NCI-H187 treated with DMSO at 0.1 percent for 48 hours (cell line): ENCODE measurements at regions not wholly inside any gene's neighbourhood (a gene's known extent, or its start where the extent isn't known, plus 50 kb on each side); places are given as distances from the start of the nearest gene placed in this dataset.

Experiments
- DNase-seq: peaks from one replicate; lab custom pipeline; 2025; lab: John Stamatoyannopoulos, UW

DNA sequence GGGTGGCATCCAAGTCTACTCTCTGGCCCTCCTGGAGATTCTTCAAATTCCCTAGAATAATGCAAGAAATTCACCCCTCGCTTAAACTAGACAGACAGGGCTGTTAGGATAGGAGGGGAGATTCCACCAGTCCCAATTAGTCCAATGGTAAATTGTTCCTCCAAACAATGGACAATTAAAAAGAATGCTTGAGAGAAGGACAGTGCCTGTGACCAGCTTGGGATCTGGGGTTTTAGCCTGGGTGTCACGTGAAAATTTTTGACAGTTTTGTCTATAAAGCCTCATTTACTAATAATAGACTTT lies 177.7 kb upstream of the RAB4A start:
- no peak for DNase-seq

GRCh38 chr1:229093609-229094336 lies 177.1 kb upstream of the RAB4A start:
- DNase-seq, result no peak

- DNase-seq, result no peak
Measured at GRCh38 chr1:229094476-229095311, 176.2 kb upstream of the RAB4A start.

- no peak for DNase-seq
Measured at GRCh38 chr1:229095325-229095724, 175.6 kb upstream of the RAB4A start.

DNA sequence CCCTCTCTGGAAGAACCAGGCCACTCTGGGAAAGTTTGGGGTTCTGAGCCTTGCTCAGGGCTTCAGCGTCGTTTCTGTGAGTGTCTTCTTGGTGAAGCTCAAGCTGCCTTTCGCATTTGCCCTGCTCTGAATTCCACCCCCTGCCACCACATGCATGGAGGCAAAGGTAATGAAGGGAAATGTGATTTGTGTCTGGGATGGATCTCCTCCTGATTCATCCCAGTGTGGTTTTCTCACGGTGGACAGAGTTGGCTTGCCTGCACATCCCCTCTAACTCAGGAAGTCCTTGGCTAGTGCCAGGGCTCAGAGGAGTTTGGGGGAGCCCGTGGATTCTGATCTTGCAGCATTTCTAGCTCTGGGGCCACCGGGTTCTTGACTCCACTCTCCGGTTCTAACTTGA lies 173.6 kb upstream of the RAB4A start:
- no peak for DNase-seq

- DNase-seq, result no peak
Measured at GRCh38 chr1:229098361-229098760, 172.6 kb upstream of the RAB4A start.

DNA sequence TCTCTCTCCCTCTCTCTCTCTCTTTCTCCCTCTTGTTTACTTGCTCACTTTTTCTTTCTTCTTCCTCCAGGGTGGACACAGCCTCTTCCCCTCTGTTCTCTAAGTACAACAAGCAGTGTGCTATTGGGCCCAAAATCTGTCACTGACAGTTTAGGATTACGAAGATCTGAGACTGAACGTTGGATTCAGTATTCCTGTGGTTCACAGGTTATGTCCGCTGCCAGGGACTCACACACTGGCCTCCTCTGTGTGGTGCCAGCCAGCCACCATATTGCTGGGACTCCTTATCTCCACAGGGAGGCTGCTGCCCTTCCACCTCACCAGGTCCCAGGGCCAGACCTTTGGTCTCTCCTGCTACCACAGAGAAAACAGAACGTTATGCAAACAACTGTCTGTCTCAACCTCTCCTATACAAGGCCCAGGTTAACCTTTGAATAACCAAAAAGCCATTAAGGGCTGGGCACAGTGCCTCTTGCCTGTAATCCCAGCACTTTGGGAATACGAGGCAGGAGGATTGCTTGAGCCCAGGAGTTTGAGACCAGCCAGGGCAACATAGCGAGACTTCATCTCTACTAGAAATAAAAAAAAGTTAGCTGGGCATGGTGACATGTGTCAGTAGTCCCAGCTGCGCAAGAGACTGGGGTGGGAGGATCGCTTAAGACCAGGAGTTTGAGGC lies 171.9 kb upstream of the RAB4A start:
- no peak for DNase-seq

DNA sequence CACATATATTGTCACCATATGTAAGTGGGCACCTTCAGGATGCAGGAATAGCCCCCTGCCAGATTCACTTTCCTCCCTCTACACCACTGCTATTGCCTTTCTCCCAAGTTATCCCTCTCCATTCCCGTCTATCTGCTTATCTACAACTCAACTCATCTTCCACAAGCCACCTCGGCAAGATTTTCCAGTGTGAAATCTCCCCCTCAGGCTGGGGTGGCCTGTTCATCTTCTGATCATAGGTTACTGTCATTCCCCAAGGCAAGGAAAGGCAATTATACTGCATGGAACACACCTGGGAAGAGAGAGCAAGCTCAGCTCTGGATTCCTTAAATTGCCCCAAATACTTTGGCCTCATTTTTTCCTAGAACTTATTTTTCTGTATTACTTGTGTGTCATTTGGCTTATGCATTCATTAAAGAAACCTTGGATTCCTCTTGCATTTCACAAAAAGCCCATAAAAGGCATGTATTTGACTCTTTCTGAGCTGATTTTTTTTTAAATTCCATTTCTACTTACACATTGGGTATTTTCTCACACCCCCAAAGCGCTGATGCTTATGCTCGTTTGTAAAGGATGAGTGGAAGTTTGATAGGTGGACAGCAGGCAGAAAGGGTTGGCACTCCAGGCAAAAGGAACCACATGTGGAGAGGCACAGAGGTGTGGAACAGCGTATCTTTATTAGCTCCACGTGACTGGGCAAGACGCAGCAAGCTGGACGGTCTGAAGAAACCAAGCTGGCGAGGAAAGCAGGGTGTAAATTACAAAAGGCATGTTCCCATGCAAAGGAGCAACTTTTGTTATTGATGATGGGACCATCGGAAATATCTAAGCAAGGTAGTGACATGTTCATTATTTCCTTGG lies 169.7 kb upstream of the RAB4A start:
- DNase-seq, result no peak

GRCh38 chr1:229102741-229103391 lies 168.0 kb upstream of the RAB4A start:
- no peak for DNase-seq

- no peak for DNase-seq
Measured at GRCh38 chr1:229104654-229105053, 166.3 kb upstream of the RAB4A start.

DNA sequence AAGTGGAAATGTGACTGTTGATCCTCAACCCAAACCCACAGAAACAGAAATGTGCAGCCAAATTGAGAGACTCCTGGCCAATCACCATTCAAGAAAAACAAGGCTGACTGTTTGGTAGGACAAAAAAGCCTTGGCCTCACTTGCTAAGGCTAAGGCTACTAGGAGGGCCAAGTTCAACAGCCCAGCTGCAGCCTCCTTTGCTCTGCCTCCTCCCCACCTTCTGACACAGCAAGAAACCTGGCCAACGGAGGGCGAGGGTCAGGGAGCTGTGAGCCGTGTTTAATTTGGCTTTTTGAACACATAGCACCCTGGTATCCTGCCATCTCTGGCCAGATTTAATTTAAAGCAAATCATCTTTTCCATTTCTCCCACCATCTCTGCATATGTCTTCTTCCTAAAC lies 165.8 kb upstream of the RAB4A start:
- no peak for DNase-seq

DNA sequence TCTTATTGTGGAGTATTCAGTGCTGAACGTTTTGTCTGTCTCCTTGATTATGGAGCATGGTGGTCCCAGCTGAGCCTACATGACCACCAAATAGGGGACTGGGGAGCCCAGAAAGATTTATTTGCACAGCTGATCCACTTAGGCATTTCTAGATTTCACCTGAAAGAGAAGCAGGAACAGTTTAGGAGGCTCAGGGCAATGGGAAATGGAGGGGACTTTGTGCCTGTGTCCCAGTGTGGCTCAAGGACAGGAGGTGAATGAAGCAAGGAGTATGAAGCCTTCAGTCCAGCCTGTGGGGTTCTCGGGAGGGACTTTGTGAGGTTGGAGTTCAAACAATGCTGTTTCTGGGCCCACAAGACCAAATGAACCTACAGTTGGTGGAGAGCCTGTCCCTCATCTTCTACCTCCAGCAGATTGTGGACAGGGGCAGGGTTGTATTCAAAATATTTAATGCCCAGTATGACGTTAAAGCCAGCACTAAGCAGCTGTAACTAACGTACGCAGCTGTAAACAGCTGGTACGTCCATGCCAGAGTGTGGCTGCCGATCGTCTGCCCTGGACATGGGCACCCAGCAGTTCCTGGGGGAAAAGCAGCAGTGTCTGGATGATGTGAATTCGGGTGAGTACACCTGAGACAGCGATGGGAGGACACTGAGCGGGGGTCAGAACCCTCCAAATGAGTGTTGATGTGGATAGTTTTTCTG lies 164.9 kb upstream of the RAB4A start:
- DNase-seq, result no peak

DNA sequence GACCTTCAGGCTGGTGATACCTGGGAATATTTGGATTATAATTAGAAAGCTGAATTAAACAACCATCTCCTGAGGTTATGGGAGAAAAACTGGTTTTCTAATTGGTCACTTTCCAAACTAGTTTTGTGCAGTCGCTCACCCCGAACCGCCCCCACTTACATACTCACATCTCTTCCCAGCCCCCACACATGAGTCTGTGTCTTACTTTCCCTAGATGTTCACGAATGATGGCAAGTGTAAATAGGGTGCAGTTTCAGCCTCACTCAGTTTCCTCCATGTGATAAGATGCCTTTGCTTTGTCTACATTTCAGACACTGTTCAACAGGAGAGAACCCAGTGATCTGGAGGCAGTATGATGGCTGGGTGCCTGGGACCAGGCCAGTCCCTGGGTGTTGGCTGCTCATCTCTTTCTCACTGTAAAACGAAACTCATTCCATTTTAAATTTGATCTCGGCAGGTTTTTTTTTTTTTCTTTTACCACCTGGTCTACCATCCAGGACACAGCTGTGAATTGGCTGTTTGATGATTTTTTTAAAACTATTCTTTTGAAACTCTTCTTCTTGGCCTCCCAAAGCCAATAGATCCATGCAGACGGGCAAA lies 164.3 kb upstream of the RAB4A start:
- no peak for DNase-seq

DNA sequence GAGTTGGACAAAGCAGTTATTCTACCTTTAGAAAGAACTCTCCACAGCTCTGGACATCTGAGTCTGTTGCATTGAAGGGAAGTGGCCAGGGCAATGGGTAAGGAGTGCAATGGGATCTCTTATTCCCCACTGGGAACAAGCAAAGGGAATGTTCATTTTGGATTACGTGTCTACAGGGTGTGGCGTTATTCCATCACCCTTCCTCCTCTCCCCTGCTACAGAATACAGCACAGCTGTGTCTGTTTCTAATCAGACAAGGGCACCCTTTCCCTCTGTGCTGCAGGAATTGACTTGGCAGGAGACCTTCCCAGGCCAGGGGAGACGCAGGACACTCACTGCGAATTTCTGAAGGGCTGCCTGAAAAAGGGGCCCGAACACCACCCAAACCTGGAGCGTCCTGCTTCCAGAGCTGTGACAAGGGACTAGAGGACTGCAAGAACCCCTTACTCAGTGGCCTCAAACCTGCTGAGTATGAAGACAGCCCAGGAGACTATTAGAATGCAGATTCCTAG lies 163.6 kb upstream of the RAB4A start:
- no peak for DNase-seq

DNA sequence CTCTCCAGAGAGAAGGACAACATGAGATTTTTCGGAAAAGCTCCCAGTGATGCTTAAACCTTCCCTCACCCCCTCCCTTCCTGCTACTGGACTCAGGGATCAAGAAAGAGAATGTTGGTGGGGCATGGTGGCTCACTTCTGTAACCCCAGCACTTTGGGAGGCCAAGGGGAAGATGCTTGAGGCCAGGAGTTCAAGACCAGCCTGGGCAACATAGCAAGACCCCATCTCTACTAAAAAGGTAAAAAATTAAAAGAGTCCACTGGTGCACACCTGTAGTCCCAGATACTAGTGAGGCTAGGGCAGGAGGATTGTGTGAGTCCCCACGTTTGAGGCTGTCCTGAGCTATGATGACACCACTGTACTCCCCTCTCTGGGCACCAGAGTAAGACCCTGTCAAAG lies 162.9 kb upstream of the RAB4A start:
- no peak for DNase-seq

- DNase-seq, result no peak
Measured at GRCh38 chr1:229108598-229109201, 162.2 kb upstream of the RAB4A start.

GRCh38 chr1:229109320-229109761 lies 161.6 kb upstream of the RAB4A start:
- no peak for DNase-seq

DNA sequence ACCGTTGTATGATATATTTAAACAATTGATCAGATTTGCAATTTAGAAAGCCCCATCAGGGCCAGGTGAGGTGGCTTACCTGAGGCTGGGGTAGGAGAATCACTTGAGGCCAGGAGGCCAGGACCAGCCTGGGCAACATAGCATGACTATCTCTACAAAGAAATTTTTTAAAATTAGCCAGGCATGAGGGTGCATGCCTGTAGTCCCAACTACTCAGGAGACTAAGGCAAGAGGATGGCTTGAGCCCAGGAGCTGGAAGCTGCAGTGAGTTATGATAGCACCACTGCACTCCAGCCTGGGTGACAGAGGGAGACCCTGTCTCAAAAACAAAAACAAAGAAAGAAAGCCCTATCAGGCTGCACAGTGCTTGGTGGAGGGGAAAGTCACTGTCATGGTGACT lies 159.9 kb upstream of the RAB4A start:
- DNase-seq, result no peak

GRCh38 chr1:229111703-229112319 lies 159.1 kb upstream of the RAB4A start:
- DNase-seq, result no peak
